Bronchial epithelial cell (primary cell): ENCODE measurements at regions not wholly inside any gene's neighbourhood (a gene's known extent, or its start where the extent isn't known, plus 50 kb on each side); places are given as distances from the start of the nearest gene placed in this dataset.

Experiments
- DNase-seq: peaks from one replicate; pipeline ENCODE4 v3.0.0-alpha.2; 2010; ENCODE audit warnings: low read depth
- FAIRE-seq: peaks from 2 replicates; lab custom pipeline; 2011; peaks lifted over from hg19 to GRCh38; lab: Jason Lieb, UNC
- H3K27me3 ChIP-seq: 2 replicates; pipeline ENCODE4 v1.5.1; 2011; ENCODE audit warnings: low read length; ENCODE audit not compliant: control insufficient read depth, insufficient read depth
- H3K36me3 ChIP-seq: 2 replicates; pipeline ENCODE4 v1.5.1; 2011; ENCODE audit warnings: low read length; ENCODE audit not compliant: control insufficient read depth, insufficient read depth
- H3K4me3 ChIP-seq: 2 replicates; pipeline ENCODE4 v1.5.1; 2011; ENCODE audit warnings: mild to moderate bottlenecking, low read depth, low read length, control low read depth
- TF ChIP-seq, protein P1 (sequence below): IDR thresholded peaks from 2 replicates; pipeline ENCODE4 v1.5.1; 2011; ENCODE audit warnings: mild to moderate bottlenecking, moderate library complexity, low read length, control low read depth, inconsistent platforms; ENCODE audit not compliant: insufficient read depth, severe bottlenecking

- FAIRE-seq: no peak
- TF ChIP-seq, protein P1, sequence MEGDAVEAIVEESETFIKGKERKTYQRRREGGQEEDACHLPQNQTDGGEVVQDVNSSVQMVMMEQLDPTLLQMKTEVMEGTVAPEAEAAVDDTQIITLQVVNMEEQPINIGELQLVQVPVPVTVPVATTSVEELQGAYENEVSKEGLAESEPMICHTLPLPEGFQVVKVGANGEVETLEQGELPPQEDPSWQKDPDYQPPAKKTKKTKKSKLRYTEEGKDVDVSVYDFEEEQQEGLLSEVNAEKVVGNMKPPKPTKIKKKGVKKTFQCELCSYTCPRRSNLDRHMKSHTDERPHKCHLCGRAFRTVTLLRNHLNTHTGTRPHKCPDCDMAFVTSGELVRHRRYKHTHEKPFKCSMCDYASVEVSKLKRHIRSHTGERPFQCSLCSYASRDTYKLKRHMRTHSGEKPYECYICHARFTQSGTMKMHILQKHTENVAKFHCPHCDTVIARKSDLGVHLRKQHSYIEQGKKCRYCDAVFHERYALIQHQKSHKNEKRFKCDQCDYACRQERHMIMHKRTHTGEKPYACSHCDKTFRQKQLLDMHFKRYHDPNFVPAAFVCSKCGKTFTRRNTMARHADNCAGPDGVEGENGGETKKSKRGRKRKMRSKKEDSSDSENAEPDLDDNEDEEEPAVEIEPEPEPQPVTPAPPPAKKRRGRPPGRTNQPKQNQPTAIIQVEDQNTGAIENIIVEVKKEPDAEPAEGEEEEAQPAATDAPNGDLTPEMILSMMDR: no peak
- H3K36me3 ChIP-seq: no peaks in the 10 kb centered on the region
- no peak for DNase-seq
- H3K4me3 ChIP-seq: no peak overlapping the region
- H3K27me3 ChIP-seq: no peaks in the 10 kb centered on the region
These were observed 996.1 kb downstream of the PDHA2 start for GRCh38 chr4:96835991-96836390.

GRCh38 chr4:96839441-96839840 is 999.5 kb downstream of the PDHA2 start:
- FAIRE-seq: no peak
- Histone ChIP-seq H3K27me3 (no peaks in the 10 kb centered on the region), H3K36me3 (no peaks in the 10 kb centered on the region), H3K4me3 (no peak overlapping the region)
- TF ChIP-seq, protein P1: no peak
- no peak for DNase-seq

DNA sequence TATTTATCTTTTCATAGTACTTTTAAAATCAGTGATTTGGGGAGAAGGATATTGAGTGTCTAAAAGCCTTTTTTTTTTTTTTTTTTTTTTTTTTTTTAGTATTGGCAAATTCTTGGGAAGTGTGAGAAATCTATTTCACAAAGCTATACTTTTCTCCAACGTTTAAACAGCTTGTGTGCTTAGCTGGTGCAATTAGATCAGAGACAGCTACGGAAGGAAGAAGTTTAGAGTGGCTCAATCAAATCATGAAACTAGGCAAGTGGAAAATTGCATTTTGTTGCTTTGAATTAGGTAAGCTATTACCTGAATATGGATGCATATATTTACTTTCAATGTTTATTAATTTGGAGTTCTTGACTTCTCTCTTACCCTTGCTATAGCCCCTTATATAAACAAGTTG is 1001.9 kb downstream of the PDHA2 start:
- DNase-seq (no peak), FAIRE-seq (no peak)
- TF ChIP-seq, protein P1: no peak
- Histone ChIP-seq H3K4me3 (no peak overlapping the region), H3K36me3 (no peaks in the 10 kb centered on the region), H3K27me3 (no peaks in the 10 kb centered on the region)

- no peak for DNase-seq
- Histone ChIP-seq H3K36me3 (no peaks in the 10 kb centered on the region), H3K4me3 (no peak overlapping the region), H3K27me3 (no peaks in the 10 kb centered on the region)
- TF ChIP-seq, protein P1: no peak
- FAIRE-seq: no peak
These were observed 1005.1 kb downstream of the PDHA2 start for GRCh38 chr4:96844858-96845490.

DNA sequence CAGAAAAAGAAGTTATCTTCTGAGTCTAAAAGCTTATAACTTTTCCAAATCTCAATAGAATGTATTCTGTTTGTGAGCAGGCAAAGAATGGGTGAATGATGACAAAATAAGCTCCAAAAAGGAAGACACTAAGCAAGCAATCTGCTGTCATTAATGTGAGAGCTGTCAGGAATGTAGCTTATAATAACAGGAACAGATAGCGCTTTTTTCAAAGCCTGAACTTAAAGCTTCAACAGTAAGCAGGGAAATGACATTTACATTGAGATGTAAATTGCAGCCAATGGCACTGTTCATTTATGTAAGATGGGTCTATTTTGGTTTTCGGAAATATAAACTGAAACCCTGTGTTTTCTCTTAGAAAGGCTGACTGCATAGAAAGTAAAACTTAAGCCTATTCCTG is 1005.9 kb downstream of the PDHA2 start:
- TF ChIP-seq, protein P1: no peak
- H3K4me3 ChIP-seq: no peak overlapping the region
- FAIRE-seq: no peak
- no peaks in the 10 kb centered on the region for H3K36me3 ChIP-seq
- DNase-seq: no peak
- no peaks in the 10 kb centered on the region for H3K27me3 ChIP-seq

DNA sequence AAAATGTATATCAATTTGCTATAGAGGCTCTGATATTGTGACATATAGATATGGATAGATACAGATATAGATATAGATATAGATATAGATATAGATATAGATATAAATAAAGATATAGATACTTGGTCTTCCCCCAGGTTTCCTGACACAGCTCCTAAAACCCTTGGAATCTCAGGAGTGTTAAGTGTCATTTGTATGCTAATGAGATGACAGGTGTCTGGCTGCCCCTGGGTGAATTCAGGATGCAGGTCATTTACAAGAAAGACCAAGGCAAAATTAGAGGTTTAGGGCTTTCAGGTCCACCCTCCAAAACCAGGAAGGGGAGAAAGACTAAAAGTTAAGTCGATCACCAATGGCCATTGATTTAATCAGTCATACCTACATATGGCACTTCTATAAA is 1034.8 kb downstream of the PDHA2 start:
- Histone ChIP-seq H3K36me3 (no peaks in the 10 kb centered on the region), H3K27me3 (no peaks in the 10 kb centered on the region), H3K4me3 (no peak overlapping the region)
- TF ChIP-seq, protein P1: no peak
- DNase-seq (no peak), FAIRE-seq (no peak)
